Gastroesophageal sphincter (tissue), 4 donors: ENCODE measurements at regions not wholly inside any gene's neighbourhood (a gene's known extent, or its start where the extent isn't known, plus 50 kb on each side); places are given as distances from the start of the nearest gene placed in this dataset.

ENCODE experiments used
- ATAC-seq: fragments of 150-250 bp; one replicate; pipeline ENCODE4 v1.9.1; 2016; ENCODE audit warnings: mild to moderate bottlenecking, moderate library complexity
- H3K27ac ChIP-seq, 4 donors: fragments of 200-600 bp; sonication (generic) in 3 of 4; 1 replicate in 3 of 4; 2 replicates in 1 of 4; pipeline ENCODE4 v1.5.1; 2016 to 2019
- H3K27me3 ChIP-seq: fragments of 200-600 bp; sonication (generic); one replicate; pipeline ENCODE4 v1.5.1; 2019
- H3K36me3 ChIP-seq, 2 donors: fragments of 200-600 bp; sonication (generic); one replicate each; pipeline ENCODE4 v1.5.1; 2019; ENCODE audit warnings: control low read depth in 1 of 2
- H3K4me1 ChIP-seq, 3 donors: fragments of 200-600 bp; sonication (generic); 1 replicate in 2 of 3; 2 replicates in 1 of 3; pipeline ENCODE4 v1.5.1; 2016 to 2019; ENCODE audit warnings: control low read depth in 2 of 3
- H3K4me3 ChIP-seq, 2 donors: fragments of 200-600 bp; sonication (generic); one replicate each; pipeline ENCODE4 v1.5.1; 2019; ENCODE audit warnings: mild to moderate bottlenecking in 1 of 2, moderate library complexity in 1 of 2
- H3K9me3 ChIP-seq, 3 donors: fragments of 200-600 bp; sonication (generic); one replicate each; pipeline ENCODE4 v1.5.1; 2017 to 2019; ENCODE audit warnings: control low read depth in 2 of 3
- EP300 ChIP-seq: sonication (generic); formaldehyde crosslinking; IDR thresholded peaks from one replicate; pipeline ENCODE4 v1.6.1; 2017; ENCODE audit warnings: antibody characterized with exemption, mild to moderate bottlenecking
- POLR2A ChIP-seq, 2 donors: fragments of 450-650 bp; IDR thresholded peaks; one replicate each; pipeline ENCODE4 v1.6.1; 2017; ENCODE audit warnings: antibody characterized with exemption in 2 of 2, mild to moderate bottlenecking in 2 of 2, moderate library complexity in 1 of 2
- POLR2AphosphoS5 ChIP-seq: sonication (generic); formaldehyde crosslinking; IDR thresholded peaks from one replicate; pipeline ENCODE4 v1.6.1; 2017; ENCODE audit warnings: antibody characterized with exemption
- WGBS, 2 donors: methylation state at CpG; one replicate each; pipeline ENCODE4 v1.1.5; 2018; ENCODE audit warnings: low coverage in 1 of 2; 5-methylcytosine and 5-hydroxymethylcytosine counted together
- TF ChIP-seq, protein P1 (sequence below), 4 experiments: fragments of 200-600 bp in 2 of 4; fragments of 450-650 bp in 2 of 4; sonication (generic) in 1 of 4; IDR thresholded peaks; one replicate each; pipeline ENCODE4 v1.5.1; 2017 to 2019; ENCODE audit warnings: antibody characterized with exemption in 4 of 4, mild to moderate bottlenecking in 2 of 4, moderate library complexity in 2 of 4

DNA sequence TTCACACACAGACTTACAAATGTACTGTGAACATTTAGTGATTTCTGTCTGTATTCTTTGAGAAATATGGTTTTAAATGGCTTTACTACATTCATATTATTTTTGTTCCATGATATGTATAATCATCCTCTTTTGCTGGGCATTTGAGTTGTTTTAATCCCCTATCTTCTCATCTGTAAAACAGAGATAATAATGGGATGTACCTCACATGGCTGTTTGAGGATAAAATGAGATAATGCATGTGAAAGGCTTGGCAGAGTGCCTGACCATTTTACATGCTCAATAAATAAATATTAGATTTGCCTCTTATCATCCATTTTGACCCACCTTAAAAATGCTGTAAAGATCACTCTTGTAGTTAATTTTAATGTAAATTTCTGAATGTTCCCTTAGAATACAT lies 197.2 kb downstream of the C1orf94 start:
- ATAC-seq: no peak
- H3K4me1 ChIP-seq: no peaks in the 10 kb centered on the region
- TF ChIP-seq POLR2A (IDR thresholded peaks at IDR 0.05) (no peak), EP300 (no peak), POLR2AphosphoS5 (no peak)
- TF ChIP-seq, protein P1, sequence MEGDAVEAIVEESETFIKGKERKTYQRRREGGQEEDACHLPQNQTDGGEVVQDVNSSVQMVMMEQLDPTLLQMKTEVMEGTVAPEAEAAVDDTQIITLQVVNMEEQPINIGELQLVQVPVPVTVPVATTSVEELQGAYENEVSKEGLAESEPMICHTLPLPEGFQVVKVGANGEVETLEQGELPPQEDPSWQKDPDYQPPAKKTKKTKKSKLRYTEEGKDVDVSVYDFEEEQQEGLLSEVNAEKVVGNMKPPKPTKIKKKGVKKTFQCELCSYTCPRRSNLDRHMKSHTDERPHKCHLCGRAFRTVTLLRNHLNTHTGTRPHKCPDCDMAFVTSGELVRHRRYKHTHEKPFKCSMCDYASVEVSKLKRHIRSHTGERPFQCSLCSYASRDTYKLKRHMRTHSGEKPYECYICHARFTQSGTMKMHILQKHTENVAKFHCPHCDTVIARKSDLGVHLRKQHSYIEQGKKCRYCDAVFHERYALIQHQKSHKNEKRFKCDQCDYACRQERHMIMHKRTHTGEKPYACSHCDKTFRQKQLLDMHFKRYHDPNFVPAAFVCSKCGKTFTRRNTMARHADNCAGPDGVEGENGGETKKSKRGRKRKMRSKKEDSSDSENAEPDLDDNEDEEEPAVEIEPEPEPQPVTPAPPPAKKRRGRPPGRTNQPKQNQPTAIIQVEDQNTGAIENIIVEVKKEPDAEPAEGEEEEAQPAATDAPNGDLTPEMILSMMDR (IDR thresholded peaks at IDR 0.05): no peak

DNA sequence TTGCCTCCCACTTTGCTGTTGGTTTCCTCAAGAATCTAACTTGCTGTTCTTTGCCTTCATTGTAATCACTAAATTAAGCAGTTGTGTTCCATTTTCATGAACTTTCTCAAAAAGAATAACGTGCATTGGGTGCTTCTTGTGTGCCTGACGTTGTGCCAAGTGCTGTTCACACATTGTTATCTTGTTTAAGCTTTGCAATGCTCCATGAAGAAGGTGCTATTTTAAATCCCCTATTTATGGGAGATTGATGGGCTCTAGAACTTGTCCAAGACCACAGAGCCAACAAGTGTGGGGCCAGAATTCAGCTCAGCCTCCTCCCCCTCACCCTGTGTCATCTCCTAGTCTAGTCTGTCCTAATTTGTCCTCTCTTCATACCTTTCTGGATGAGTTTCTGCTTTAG lies 199.8 kb downstream of the C1orf94 start:
- H3K4me3 ChIP-seq: no peak overlapping the region
- 31 to 60% methylated on average over 1 to 2 of the region's 2 CpGs for WGBS, 2 donors

More for the DNA sequence above, 197.2 kb downstream of the C1orf94 start:
- Histone ChIP-seq H3K36me3 (no peaks in the 10 kb centered on the region), H3K27ac (no peak overlapping the region), H3K4me3 (no peak overlapping the region), H3K9me3 (no peaks in the 10 kb centered on the region), H3K27me3 (peaks cover 67% of the 10 kb centered on the region)

DNA sequence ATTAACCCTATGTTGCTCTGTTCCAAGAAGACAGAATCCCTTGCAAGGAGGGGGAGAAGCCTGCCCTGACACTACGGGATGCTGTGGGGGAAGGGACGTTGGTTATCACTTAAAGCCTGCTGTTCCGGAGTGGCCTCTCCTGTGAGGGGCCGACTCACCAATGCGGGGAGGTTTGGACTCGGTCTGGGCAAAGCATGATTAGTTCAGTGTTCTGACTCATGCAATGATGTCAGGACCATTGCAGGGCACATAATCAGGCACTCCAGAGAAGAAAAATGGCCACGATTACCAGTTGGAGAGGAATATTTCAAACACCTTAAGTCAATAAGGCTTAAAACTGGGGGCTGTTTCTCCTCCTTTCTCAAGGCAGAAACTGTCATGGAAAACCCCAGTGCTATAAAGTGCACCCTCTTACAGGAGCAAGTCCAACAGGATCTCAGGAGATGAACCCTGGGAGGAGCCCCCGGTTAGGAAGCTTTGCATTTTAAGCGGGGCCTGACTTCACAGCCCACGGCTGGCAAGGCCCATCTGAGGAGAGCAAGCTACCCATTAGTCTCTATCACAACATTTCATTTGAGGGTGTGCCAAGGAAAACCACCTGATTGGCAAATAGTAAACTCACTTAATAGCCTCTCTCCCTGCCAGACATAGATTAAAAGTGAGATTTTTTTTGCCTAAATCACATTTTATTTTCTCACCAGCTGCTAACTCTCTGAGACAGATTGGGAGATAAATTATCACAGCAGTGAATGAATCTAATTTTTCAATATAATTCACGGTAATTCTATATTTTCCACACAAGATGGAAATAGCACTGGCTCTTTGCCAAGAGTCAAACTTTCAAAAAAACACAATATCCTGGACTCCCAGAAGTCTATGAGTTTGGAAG lies 202.5 kb downstream of the C1orf94 start:
- Histone ChIP-seq H3K36me3 (no peaks in the 10 kb centered on the region), H3K4me1 (no peaks in the 10 kb centered on the region), H3K9me3 (no peaks in the 10 kb centered on the region), H3K27me3 (peaks cover 69% of the 10 kb centered on the region), H3K4me3 (no peak overlapping the region), H3K27ac (no peak overlapping the region)
- ATAC-seq: no peak
- TF ChIP-seq POLR2A (IDR thresholded peaks at IDR 0.05) (no peak), POLR2AphosphoS5 (no peak), EP300 (no peak)
- TF ChIP-seq, protein P1 (IDR thresholded peaks at IDR 0.05): no peak
- WGBS, 2 donors: 25 to 43% methylated on average over 5 to 10 of the region's 11 CpGs

More for the DNA sequence above, 199.8 kb downstream of the C1orf94 start:
- H3K4me1 ChIP-seq: no peaks in the 10 kb centered on the region
- no peak for TF ChIP-seq EP300
- no peak overlapping the region for H3K27ac ChIP-seq
- no peaks in the 10 kb centered on the region for H3K36me3 ChIP-seq
- no peak for ATAC-seq
- no peaks in the 10 kb centered on the region for H3K9me3 ChIP-seq
- H3K27me3 ChIP-seq: peaks cover 75% of the 10 kb centered on the region

DNA sequence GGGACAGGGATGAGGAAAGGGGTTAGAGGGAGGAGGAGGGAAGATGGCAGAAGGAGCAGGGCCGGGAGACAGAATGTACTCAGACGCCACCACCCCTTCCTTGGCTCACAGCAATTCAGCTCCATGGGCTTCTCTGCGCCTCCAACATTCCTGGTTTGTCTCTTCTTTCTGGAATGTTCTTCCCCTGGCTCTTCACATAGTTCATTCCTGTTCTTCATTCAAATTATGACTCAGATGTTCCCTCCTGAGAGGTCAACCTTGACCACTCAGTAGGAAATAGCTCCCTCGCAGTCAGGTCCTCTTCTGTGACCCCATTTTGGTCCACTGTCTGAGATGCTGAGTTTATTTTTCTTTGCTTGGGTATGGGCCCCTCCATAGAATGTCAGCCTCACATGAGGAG lies 203.2 kb downstream of the C1orf94 start:
- ATAC-seq: no peak
- H3K36me3 ChIP-seq: no peaks in the 10 kb centered on the region
- TF ChIP-seq POLR2AphosphoS5 (no peak), POLR2A (IDR thresholded peaks at IDR 0.05) (no peak), EP300 (no peak)
- TF ChIP-seq, protein P1 (IDR thresholded peaks at IDR 0.05): no peak
- H3K27ac ChIP-seq: no peak overlapping the region
- no peak overlapping the region for H3K4me3 ChIP-seq
- H3K9me3 ChIP-seq: no peaks in the 10 kb centered on the region
- 42 to 48% methylated on average over 3 to 4 of the region's 4 CpGs for WGBS, 2 donors
- H3K27me3 ChIP-seq: peaks cover 69% of the 10 kb centered on the region
- H3K4me1 ChIP-seq: no peaks in the 10 kb centered on the region

DNA sequence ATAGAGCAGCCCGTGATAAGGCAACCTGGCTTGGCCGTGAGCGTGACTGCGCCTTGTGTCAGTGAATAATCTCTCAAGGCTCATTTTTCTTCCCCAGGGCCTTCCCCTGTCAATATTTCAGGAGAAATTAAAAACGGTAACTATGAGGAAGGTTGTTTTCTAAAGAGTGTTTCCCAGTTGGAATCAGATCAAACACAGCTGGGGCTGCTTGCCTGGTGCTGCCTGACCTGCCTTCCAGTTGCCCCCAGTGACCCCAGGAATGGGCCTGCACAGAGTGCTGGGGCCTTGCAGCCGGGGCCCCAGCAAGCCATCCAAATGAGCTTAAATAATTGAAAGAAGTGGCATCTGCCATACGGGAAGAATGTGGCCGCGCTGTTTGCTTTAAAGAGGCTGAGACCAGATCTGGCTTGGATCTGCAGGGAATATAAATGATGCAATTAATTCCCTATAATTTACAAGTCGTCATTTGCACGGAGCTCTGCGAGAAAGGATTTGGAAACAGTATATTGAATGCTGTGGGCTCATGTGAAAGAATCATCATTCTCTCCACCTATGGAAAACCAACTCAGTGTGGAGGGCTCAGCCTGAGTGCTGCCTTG lies 203.9 kb downstream of the C1orf94 start:
- H3K4me1 ChIP-seq: no peaks in the 10 kb centered on the region
- WGBS, 2 donors: 37 to 46% methylated on average over 6 to 12 of the region's 12 CpGs
- TF ChIP-seq EP300 (no peak), POLR2AphosphoS5 (no peak), POLR2A (IDR thresholded peaks at IDR 0.05) (no peak)
- TF ChIP-seq, protein P1 (IDR thresholded peaks at IDR 0.05): no peak
- H3K27ac ChIP-seq: no peak overlapping the region
- no peak for ATAC-seq
- no peaks in the 10 kb centered on the region for H3K9me3 ChIP-seq
- H3K36me3 ChIP-seq: no peaks in the 10 kb centered on the region
- peaks cover 69% of the 10 kb centered on the region for H3K27me3 ChIP-seq
- no peak overlapping the region for H3K4me3 ChIP-seq
